A673 (cell line): ENCODE measurements at regions not wholly inside any gene's neighbourhood (a gene's known extent, or its start where the extent isn't known, plus 50 kb on each side); places are given as distances from the start of the nearest gene placed in this dataset.

Experiments used
- BruUV-seq: library from RNA; stranded (reverse); fragments of 400-500 nt; replicated peaks from 2 replicates; lab custom pipeline; 2021; lab: Mats Ljungman, UMichigan
- CTCF ChIA-PET: fragments of 300-600 bp; sonication (Branson Sonifier 250); formaldehyde crosslinking; loops from one replicate; lab custom pipeline; 2022; ENCODE audit warnings: antibody characterized with exemption; lab: Charles Lee
- POLR2A ChIA-PET: fragments of 300-600 bp; sonication (Branson Sonifier 250); formaldehyde crosslinking; loops from one replicate; lab custom pipeline; 2022; ENCODE audit warnings: antibody characterized with exemption; ENCODE audit not compliant: low non-redundant PET; lab: Charles Lee
- DNase-seq: peaks from one replicate; pipeline ENCODE4 v3.0.0-alpha.2; 2015; ENCODE audit warnings: low spot score
- H3K27ac ChIP-seq: fragments of 200-600 bp; sonication (generic); 2 replicates; pipeline ENCODE4 v1.5.1; 2016; ENCODE audit warnings: mixed run types, low read depth, mild to moderate bottlenecking, mixed read lengths, antibody characterized with exemption, low read length; ENCODE audit not compliant: poor library complexity, severe bottlenecking
- H3K27me3 ChIP-seq: fragments of 200-600 bp; sonication (generic); replicated peaks from 2 replicates; pipeline ENCODE4 v1.6.1; 2017; ENCODE audit warnings: mixed run types, low read depth, mild to moderate bottlenecking, mixed read lengths, antibody characterized with exemption, low read length; ENCODE audit not compliant: insufficient read depth, poor library complexity
- H3K36me3 ChIP-seq: fragments of 200-600 bp; sonication (generic); 2 replicates; pipeline ENCODE4 v1.6.1; 2016; ENCODE audit warnings: mixed run types, mild to moderate bottlenecking, mixed read lengths, antibody characterized with exemption, low read length; ENCODE audit not compliant: insufficient read depth, poor library complexity, severe bottlenecking
- H3K4me1 ChIP-seq: fragments of 200-600 bp; sonication (generic); 2 replicates; pipeline ENCODE4 v1.6.1; 2017; ENCODE audit warnings: mixed run types, mild to moderate bottlenecking, mixed read lengths, antibody characterized with exemption, low read length; ENCODE audit not compliant: insufficient read depth, poor library complexity, severe bottlenecking
- H3K4me3 ChIP-seq: fragments of 200-600 bp; sonication (generic); 2 replicates; pipeline ENCODE4 v1.5.1; 2016; ENCODE audit warnings: low read depth, mixed run types, mild to moderate bottlenecking, mixed read lengths, low read length; ENCODE audit not compliant: poor library complexity, severe bottlenecking
- H3K9me3 ChIP-seq: fragments of 200-600 bp; sonication (generic); 2 replicates; pipeline ENCODE4 v1.6.1; 2016; ENCODE audit warnings: mixed run types, low read depth, mild to moderate bottlenecking, mixed read lengths, antibody characterized with exemption, low read length; ENCODE audit not compliant: poor library complexity, severe bottlenecking
- EZH2 ChIP-seq: fragments of 200-600 bp; sonication (generic); IDR thresholded peaks from 2 replicates; pipeline ENCODE4 v1.6.1; 2017; ENCODE audit warnings: borderline replicate concordance, low read depth, mild to moderate bottlenecking, mixed read lengths, antibody characterized with exemption, low read length; ENCODE audit not compliant: poor library complexity, severe bottlenecking
- intact Hi-C: fragments of 100-400 bp; cut with micrococcal nuclease; formaldehyde crosslinking; loops from one replicate; pipeline ENCODE4 v1.10.0; 2022; ENCODE audit not compliant: unreplicated experiment
- TF ChIP-seq, protein P1 (sequence below): fragments of 300-800, 200-600 bp; sonication (generic); conservative IDR thresholded peaks from 2 replicates; pipeline ENCODE4 v1.5.1; 2017; ENCODE audit warnings: low read depth, mild to moderate bottlenecking, antibody characterized with exemption, low read length, moderate library complexity, mixed read lengths

DNA sequence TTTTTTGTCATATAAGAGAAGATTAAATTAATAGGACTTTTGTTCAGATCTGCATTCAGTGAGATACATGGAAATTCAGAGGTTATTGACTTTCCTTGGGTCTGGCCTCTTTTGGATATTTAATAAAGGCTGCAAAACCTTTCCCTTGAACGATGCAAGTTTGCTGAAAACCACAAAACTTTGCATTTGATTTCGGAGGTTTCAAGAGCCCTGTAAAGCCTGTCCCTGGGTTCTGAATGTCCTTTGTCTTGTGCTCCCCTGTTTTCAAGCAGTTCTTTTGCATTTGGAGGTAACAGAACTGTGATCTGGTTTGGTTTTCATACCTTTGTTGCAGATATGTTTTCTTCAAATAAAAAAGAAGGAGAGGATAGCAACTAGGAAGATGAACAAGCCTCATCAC is 188.1 kb upstream of the DMRT1 start:
- no TSS peak for BruUV-seq
- intact Hi-C loops: no loop called here
- no peaks in the 10 kb centered on the region for H3K27me3 ChIP-seq
- H3K9me3 ChIP-seq: no peaks in the 10 kb centered on the region
- H3K4me1 ChIP-seq: no peaks in the 10 kb centered on the region
- no peak overlapping the region for H3K4me3 ChIP-seq
- DNase-seq: no peak
- no peak for TF ChIP-seq EZH2
- TF ChIP-seq, protein P1, sequence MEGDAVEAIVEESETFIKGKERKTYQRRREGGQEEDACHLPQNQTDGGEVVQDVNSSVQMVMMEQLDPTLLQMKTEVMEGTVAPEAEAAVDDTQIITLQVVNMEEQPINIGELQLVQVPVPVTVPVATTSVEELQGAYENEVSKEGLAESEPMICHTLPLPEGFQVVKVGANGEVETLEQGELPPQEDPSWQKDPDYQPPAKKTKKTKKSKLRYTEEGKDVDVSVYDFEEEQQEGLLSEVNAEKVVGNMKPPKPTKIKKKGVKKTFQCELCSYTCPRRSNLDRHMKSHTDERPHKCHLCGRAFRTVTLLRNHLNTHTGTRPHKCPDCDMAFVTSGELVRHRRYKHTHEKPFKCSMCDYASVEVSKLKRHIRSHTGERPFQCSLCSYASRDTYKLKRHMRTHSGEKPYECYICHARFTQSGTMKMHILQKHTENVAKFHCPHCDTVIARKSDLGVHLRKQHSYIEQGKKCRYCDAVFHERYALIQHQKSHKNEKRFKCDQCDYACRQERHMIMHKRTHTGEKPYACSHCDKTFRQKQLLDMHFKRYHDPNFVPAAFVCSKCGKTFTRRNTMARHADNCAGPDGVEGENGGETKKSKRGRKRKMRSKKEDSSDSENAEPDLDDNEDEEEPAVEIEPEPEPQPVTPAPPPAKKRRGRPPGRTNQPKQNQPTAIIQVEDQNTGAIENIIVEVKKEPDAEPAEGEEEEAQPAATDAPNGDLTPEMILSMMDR: no peak
- H3K36me3 ChIP-seq: no peaks in the 10 kb centered on the region
- H3K27ac ChIP-seq: no peak overlapping the region
- CTCF ChIA-PET: no interaction called here
- POLR2A ChIA-PET: no interaction called here

DNA sequence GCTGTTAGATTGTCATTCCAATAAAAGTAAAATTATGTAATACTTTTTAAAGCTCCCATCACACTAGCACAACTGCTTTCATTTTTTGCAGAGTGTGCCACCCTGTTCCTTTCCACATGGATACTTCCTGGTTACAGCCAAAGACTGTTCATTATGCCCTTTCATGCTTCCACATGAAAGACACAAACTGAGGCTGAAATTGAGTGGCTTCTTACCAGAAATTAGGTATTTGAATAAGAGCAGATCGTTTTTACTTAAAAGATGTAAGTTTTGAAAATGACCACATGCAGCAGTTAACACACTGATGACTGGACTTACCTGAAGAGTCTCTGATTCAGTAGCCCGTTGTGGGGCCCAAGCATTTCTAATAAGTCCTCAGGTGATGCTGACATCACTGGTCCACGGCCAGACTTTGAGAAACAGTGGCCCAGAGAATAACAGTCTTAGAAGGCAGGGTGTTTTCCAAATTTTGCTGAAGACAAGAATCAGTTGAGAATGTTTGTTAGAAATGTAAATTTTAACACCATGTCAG is 187.6 kb upstream of the DMRT1 start:
- no TSS peak for BruUV-seq
- TF ChIP-seq EZH2: no peak
- TF ChIP-seq, protein P1: no peak
- ChIA-PET POLR2A (no interaction called here), CTCF (no interaction called here)
- H3K4me1 ChIP-seq: no peaks in the 10 kb centered on the region
- DNase-seq: no peak
- no peaks in the 10 kb centered on the region for H3K9me3 ChIP-seq
- no peaks in the 10 kb centered on the region for H3K27me3 ChIP-seq
- no peak overlapping the region for H3K4me3 ChIP-seq
- no peak overlapping the region for H3K27ac ChIP-seq
- H3K36me3 ChIP-seq: no peaks in the 10 kb centered on the region
- intact Hi-C loops: no loop called here

DNA sequence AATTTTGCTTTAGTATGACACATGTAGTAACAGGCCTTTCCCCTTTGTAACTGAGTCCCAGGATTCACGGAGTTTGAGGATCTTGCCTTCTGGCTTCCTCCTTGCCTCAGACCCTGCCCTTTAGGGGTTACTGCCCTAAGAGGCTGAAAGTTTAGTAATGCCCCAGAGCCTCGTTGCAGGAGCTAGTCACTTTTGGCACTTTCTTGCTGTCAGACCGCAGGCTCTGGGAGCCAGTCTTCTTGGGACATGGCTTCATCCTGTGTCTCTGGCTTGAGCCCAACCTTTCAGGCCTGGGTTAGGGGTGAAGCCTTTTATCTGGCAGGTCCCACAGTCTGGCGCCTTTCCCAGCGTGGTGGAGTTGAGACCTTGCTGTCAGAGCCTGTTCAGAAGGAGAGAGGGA is 185.6 kb upstream of the DMRT1 start:
- H3K4me3 ChIP-seq: no peak overlapping the region
- no peaks in the 10 kb centered on the region for H3K4me1 ChIP-seq
- H3K27me3 ChIP-seq: no peaks in the 10 kb centered on the region
- no TSS peak for BruUV-seq
- H3K9me3 ChIP-seq: no peaks in the 10 kb centered on the region
- no peak for DNase-seq
- no peak overlapping the region for H3K27ac ChIP-seq
- intact Hi-C loops: no loop called here
- POLR2A ChIA-PET: no interaction called here
- no peaks in the 10 kb centered on the region for H3K36me3 ChIP-seq
- CTCF ChIA-PET: no interaction called here
- TF ChIP-seq EZH2: no peak
- TF ChIP-seq, protein P1: no peak
